Liver (tissue), 8 donors: ENCODE measurements at regions not wholly inside any gene's neighbourhood (a gene's known extent, or its start where the extent isn't known, plus 50 kb on each side); places are given as distances from the start of the nearest gene placed in this dataset.

Source experiments
- DNase-seq: peaks from one replicate; pipeline ENCODE4 v3.0.0-alpha.2; 2017; ENCODE audit warnings: low spot score
- H3K27ac ChIP-seq, 2 donors: one replicate each; pipeline ENCODE4 v1.7.0; 2013; ENCODE audit warnings: inconsistent platforms in 2 of 2, low read length in 2 of 2, control low read depth in 1 of 2, low read depth in 1 of 2, mild to moderate bottlenecking in 1 of 2
- H3K27me3 ChIP-seq, 4 donors: one replicate each; pipeline versions ENCODE4 v1.6.1 to v1.7.0; 2013; ENCODE audit warnings: low read length in 3 of 4, inconsistent platforms in 1 of 4, mild to moderate bottlenecking in 1 of 4, moderate library complexity in 1 of 4; ENCODE audit not compliant: control insufficient read depth in 4 of 4, insufficient read depth in 4 of 4
- H3K36me3 ChIP-seq, 4 donors: one replicate each; pipeline versions ENCODE4 v1.6.1 to v1.7.0; 2013; ENCODE audit warnings: low read length in 3 of 4, mild to moderate bottlenecking in 3 of 4, low read depth in 1 of 4, moderate library complexity in 1 of 4; ENCODE audit not compliant: control insufficient read depth in 4 of 4, insufficient read depth in 3 of 4
- H3K4me1 ChIP-seq, 4 donors: one replicate each; pipeline versions ENCODE4 v1.6.1 to v1.7.0; 2013; ENCODE audit warnings: low read length in 3 of 4, mild to moderate bottlenecking in 3 of 4, moderate library complexity in 1 of 4; ENCODE audit not compliant: control insufficient read depth in 4 of 4, insufficient read depth in 4 of 4
- H3K4me3 ChIP-seq, 3 donors: one replicate each; pipeline versions ENCODE4 v1.6.1 to v1.7.0; 2013; ENCODE audit warnings: low read length in 3 of 3, control low read depth in 1 of 3, low read depth in 1 of 3, mild to moderate bottlenecking in 1 of 3
- H3K9ac ChIP-seq, 2 donors: one replicate each; pipeline ENCODE4 v1.7.0; 2013; ENCODE audit warnings: low read length in 2 of 2, mild to moderate bottlenecking in 2 of 2, moderate library complexity in 2 of 2, control low read depth in 1 of 2, low read depth in 1 of 2
- H3K9me3 ChIP-seq, 4 donors: one replicate each; pipeline versions ENCODE4 v1.6.1 to v1.7.0; 2013; ENCODE audit warnings: low read length in 3 of 4; ENCODE audit not compliant: control insufficient read depth in 4 of 4
- EGR1 ChIP-seq, 2 donors: IDR thresholded peaks; 2 replicates each; pipeline ENCODE4 v1.6.1; 2016 to 2018; ENCODE audit warnings: antibody characterized with exemption in 2 of 2, low read depth in 2 of 2
- FOXA1 ChIP-seq: IDR thresholded peaks from 2 replicates; pipeline ENCODE4 v1.6.1; 2016; ENCODE audit warnings: antibody characterized with exemption
- FOXA2 ChIP-seq: IDR thresholded peaks from 2 replicates; pipeline ENCODE4 v1.6.1; 2016; ENCODE audit warnings: antibody characterized with exemption
- GABPA ChIP-seq, 2 donors: IDR thresholded peaks in 1 of 2; conservative IDR thresholded peaks in 1 of 2; 2 replicates each; pipeline ENCODE4 v1.6.1; 2016; ENCODE audit warnings: antibody characterized with exemption in 2 of 2, mild to moderate bottlenecking in 1 of 2, moderate library complexity in 1 of 2
- HNF4A ChIP-seq, 2 donors: conservative IDR thresholded peaks; 2 replicates each; pipeline ENCODE4 v1.6.1; 2016; ENCODE audit warnings: antibody characterized with exemption in 2 of 2, mild to moderate bottlenecking in 2 of 2
- HNF4G ChIP-seq: IDR thresholded peaks from 2 replicates; pipeline ENCODE4 v1.6.1; 2016; ENCODE audit warnings: antibody characterized with exemption
- JUND ChIP-seq, 2 donors: IDR thresholded peaks; 2 replicates each; pipeline ENCODE4 v1.6.1; 2016; ENCODE audit warnings: antibody characterized with exemption in 2 of 2
- NR2F2 ChIP-seq: IDR thresholded peaks from 2 replicates; pipeline ENCODE4 v1.6.1; 2016; ENCODE audit warnings: antibody characterized with exemption
- RAD21 ChIP-seq, 2 donors: IDR thresholded peaks; 2 replicates each; pipeline ENCODE4 v1.6.1; 2016; ENCODE audit warnings: antibody characterized with exemption in 2 of 2, mild to moderate bottlenecking in 2 of 2
- RXRA ChIP-seq, 2 donors: IDR thresholded peaks; 2 replicates each; pipeline ENCODE4 v1.6.1; 2017 to 2018; ENCODE audit warnings: antibody characterized with exemption in 2 of 2, mild to moderate bottlenecking in 1 of 2
- SP1 ChIP-seq: IDR thresholded peaks from 2 replicates; pipeline ENCODE4 v1.6.1; 2018; ENCODE audit warnings: antibody characterized with exemption, mild to moderate bottlenecking
- TAF1 ChIP-seq: conservative IDR thresholded peaks from 2 replicates; pipeline ENCODE4 v1.6.1; 2016; ENCODE audit warnings: antibody characterized with exemption, mild to moderate bottlenecking
- YY1 ChIP-seq: IDR thresholded peaks from 2 replicates; pipeline ENCODE4 v1.6.1; 2016; ENCODE audit warnings: antibody characterized with exemption, mild to moderate bottlenecking
- WGBS: extraction: QIAGEN DNeasy Blood & Tissue Kit; methylation state at CpG from one replicate; pipeline ENCODE4 v1.1.7; 2013; 5-methylcytosine and 5-hydroxymethylcytosine counted together
- TF ChIP-seq, protein P1 (sequence below): fragments of 150-350 bp; IDR thresholded peaks from 2 replicates; pipeline ENCODE4 v1.5.1; 2017; ENCODE audit warnings: improper control_type of control experiment, low read depth, low read length; ENCODE audit not compliant: missing input control
- TF ChIP-seq, protein P2 (sequence below): IDR thresholded peaks from 2 replicates; pipeline ENCODE4 v1.6.1; 2016; ENCODE audit warnings: antibody characterized with exemption
- TF ChIP-seq, protein P3 (sequence below): IDR thresholded peaks from 2 replicates; pipeline ENCODE4 v1.6.1; 2016; ENCODE audit warnings: antibody characterized with exemption
- TF ChIP-seq, protein P4 (sequence below): IDR thresholded peaks from 2 replicates; pipeline ENCODE4 v1.6.1; 2016; ENCODE audit warnings: antibody characterized with exemption
- TF ChIP-seq, protein P5 (sequence below): IDR thresholded peaks from 2 replicates; pipeline ENCODE4 v1.6.1; 2016; ENCODE audit warnings: antibody characterized with exemption, mild to moderate bottlenecking
- donor health status: healthy.
- donor health status: healthy.
- donor health status: healthy.
- donor health status: healthy.
- donor health status: healthy.

DNA sequence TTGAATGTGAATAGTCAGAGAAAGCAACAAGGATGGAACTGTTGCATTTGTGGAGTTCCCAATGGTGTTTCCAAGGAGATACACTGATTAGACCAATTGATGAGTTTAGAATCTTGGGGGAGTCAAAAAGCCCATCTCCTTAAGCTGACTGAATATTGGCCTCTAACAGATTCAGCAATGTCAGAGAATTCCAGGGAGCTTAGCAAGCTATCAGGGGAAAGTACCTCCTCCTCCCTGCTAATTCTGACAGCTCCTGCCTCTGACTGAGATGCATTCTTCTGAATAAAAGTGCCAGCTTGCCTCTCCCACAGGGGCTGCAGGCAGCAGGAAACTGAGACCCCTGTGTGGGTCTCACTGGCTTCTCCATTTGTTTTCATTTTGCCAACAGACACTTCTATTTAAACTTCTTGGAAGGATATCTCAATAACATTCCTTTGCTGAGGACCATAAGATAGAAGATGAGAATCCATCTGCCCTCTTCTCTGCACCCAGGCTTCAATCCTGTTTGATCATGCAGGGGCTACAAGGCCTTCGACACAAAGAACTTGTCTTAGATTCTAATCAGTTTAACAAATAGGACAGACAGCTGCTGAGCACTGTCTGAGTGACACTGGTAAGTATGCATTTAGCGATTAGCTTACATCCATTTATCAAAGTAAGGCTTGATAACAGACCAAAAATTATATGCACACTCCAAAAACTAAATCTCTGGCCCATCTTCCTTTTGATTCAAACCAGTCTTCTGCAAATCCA lies 1080.8 kb downstream of the TUSC7 start:
- TF ChIP-seq NR2F2 (no peak), FOXA1 (no peak), JUND (IDR thresholded peaks at IDR 0.05) (no peak), RXRA (IDR thresholded peaks at IDR 0.05) (no peak), EGR1 (IDR thresholded peaks at IDR 0.05; ENCODE audit: low read depth in 2 of 2) (no peak), YY1 (no peak), FOXA2 (no peak), HNF4G (no peak), SP1 (no peak), TAF1 (no peak), HNF4A (conservative IDR thresholded peaks at IDR 0.05) (no peak), GABPA (IDR thresholded peaks at IDR 0.05 in 1 of 2, conservative IDR thresholded peaks at IDR 0.05 in 1 of 2) (no peak), RAD21 (IDR thresholded peaks at IDR 0.05) (no peak)
- TF ChIP-seq, protein P1, sequence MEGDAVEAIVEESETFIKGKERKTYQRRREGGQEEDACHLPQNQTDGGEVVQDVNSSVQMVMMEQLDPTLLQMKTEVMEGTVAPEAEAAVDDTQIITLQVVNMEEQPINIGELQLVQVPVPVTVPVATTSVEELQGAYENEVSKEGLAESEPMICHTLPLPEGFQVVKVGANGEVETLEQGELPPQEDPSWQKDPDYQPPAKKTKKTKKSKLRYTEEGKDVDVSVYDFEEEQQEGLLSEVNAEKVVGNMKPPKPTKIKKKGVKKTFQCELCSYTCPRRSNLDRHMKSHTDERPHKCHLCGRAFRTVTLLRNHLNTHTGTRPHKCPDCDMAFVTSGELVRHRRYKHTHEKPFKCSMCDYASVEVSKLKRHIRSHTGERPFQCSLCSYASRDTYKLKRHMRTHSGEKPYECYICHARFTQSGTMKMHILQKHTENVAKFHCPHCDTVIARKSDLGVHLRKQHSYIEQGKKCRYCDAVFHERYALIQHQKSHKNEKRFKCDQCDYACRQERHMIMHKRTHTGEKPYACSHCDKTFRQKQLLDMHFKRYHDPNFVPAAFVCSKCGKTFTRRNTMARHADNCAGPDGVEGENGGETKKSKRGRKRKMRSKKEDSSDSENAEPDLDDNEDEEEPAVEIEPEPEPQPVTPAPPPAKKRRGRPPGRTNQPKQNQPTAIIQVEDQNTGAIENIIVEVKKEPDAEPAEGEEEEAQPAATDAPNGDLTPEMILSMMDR: no peak
- TF ChIP-seq, protein P2, sequence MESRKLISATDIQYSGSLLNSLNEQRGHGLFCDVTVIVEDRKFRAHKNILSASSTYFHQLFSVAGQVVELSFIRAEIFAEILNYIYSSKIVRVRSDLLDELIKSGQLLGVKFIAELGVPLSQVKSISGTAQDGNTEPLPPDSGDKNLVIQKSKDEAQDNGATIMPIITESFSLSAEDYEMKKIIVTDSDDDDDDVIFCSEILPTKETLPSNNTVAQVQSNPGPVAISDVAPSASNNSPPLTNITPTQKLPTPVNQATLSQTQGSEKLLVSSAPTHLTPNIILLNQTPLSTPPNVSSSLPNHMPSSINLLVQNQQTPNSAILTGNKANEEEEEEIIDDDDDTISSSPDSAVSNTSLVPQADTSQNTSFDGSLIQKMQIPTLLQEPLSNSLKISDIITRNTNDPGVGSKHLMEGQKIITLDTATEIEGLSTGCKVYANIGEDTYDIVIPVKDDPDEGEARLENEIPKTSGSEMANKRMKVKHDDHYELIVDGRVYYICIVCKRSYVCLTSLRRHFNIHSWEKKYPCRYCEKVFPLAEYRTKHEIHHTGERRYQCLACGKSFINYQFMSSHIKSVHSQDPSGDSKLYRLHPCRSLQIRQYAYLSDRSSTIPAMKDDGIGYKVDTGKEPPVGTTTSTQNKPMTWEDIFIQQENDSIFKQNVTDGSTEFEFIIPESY: no peak
- TF ChIP-seq, protein P3, sequence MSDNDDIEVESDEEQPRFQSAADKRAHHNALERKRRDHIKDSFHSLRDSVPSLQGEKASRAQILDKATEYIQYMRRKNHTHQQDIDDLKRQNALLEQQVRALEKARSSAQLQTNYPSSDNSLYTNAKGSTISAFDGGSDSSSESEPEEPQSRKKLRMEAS: no peak
- TF ChIP-seq, protein P4, sequence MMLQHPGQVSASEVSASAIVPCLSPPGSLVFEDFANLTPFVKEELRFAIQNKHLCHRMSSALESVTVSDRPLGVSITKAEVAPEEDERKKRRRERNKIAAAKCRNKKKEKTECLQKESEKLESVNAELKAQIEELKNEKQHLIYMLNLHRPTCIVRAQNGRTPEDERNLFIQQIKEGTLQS: no peak
- TF ChIP-seq, protein P5, sequence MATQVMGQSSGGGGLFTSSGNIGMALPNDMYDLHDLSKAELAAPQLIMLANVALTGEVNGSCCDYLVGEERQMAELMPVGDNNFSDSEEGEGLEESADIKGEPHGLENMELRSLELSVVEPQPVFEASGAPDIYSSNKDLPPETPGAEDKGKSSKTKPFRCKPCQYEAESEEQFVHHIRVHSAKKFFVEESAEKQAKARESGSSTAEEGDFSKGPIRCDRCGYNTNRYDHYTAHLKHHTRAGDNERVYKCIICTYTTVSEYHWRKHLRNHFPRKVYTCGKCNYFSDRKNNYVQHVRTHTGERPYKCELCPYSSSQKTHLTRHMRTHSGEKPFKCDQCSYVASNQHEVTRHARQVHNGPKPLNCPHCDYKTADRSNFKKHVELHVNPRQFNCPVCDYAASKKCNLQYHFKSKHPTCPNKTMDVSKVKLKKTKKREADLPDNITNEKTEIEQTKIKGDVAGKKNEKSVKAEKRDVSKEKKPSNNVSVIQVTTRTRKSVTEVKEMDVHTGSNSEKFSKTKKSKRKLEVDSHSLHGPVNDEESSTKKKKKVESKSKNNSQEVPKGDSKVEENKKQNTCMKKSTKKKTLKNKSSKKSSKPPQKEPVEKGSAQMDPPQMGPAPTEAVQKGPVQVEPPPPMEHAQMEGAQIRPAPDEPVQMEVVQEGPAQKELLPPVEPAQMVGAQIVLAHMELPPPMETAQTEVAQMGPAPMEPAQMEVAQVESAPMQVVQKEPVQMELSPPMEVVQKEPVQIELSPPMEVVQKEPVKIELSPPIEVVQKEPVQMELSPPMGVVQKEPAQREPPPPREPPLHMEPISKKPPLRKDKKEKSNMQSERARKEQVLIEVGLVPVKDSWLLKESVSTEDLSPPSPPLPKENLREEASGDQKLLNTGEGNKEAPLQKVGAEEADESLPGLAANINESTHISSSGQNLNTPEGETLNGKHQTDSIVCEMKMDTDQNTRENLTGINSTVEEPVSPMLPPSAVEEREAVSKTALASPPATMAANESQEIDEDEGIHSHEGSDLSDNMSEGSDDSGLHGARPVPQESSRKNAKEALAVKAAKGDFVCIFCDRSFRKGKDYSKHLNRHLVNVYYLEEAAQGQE: no peak
- Histone ChIP-seq H3K9me3 (no peaks in the 10 kb centered on the region), H3K27me3 (no peaks in the 10 kb centered on the region), H3K4me1 (no peaks in the 10 kb centered on the region), H3K4me3 (no peak overlapping the region), H3K36me3 (no peaks in the 10 kb centered on the region), H3K27ac (no peak overlapping the region), H3K9ac (no peak overlapping the region)
- DNase-seq: no peak
- WGBS: 43% methylated on average over 2 of the region's 2 CpGs
